GM12878 (cell line): ENCODE measurements at regions not wholly inside any gene's neighbourhood (a gene's known extent, or its start where the extent isn't known, plus 50 kb on each side); places are given as distances from the start of the nearest gene placed in this dataset.

Source experiments
- ATAC-seq: fragments of 200-7000 bp; cut with Tn5 transposase; 3 replicates; pipeline ENCODE4 v1.9.1; 2020; ENCODE audit warnings: mild to moderate bottlenecking, moderate library complexity
- BruUV-seq: library from RNA; stranded (reverse); fragments of 400-500 nt; replicated peaks from 2 replicates; lab custom pipeline; 2021; lab: Mats Ljungman, UMichigan
- CTCF ChIA-PET: fragments of 300-600 bp; sonication (Branson Sonifier 250); formaldehyde crosslinking; extraction: SDS; loops from one replicate; lab custom pipeline; 2021; ENCODE audit warnings: inconsistent platforms; lab: Yijun Ruan, JAX
- POLR2A ChIA-PET: fragments of 350-600 bp; formaldehyde crosslinking; extraction: SDS; loops from one replicate; lab custom pipeline; 2021; ENCODE audit warnings: inconsistent platforms; lab: Charles Lee
- RAD21 ChIA-PET: fragments of 300-600 bp; sonication (Branson Sonifier 250); formaldehyde crosslinking; loops from one replicate; lab custom pipeline; 2023; ENCODE audit warnings: antibody characterized with exemption; ENCODE audit not compliant: unreplicated experiment; lab: Charles Lee
- SMC1A ChIA-PET: fragments of 300-600 bp; sonication (Branson Sonifier 250); formaldehyde crosslinking; loops from one replicate; lab custom pipeline; 2023; ENCODE audit not compliant: unreplicated experiment, uncharacterized antibody; lab: Charles Lee
- DNase-seq: peaks from one replicate; pipeline ENCODE4 v3.0.0-alpha.2; 2011; ENCODE audit warnings: low read depth, low spot score
- FAIRE-seq: peaks from 3 replicates; lab custom pipeline; 2011; peaks lifted over from hg19 to GRCh38; lab: Jason Lieb, UNC
- H2AFZ ChIP-seq: 2 replicates; pipeline ENCODE4 v1.6.0; 2011; ENCODE audit warnings: low read depth, low read length, control low read depth; ENCODE audit not compliant: control insufficient read depth
- H3K27ac ChIP-seq: 2 replicates; pipeline ENCODE4 v1.5.1; 2011; ENCODE audit warnings: control low read depth; ENCODE audit not compliant: control insufficient read depth, insufficient read depth
- H3K27me3 ChIP-seq, 2 experiments: replicated peaks in 1 of 2; 2 replicates each; pipeline versions ENCODE4 v1.6.0 to v1.6.1; 2011; ENCODE audit warnings: low read length in 1 of 2; ENCODE audit not compliant: control insufficient read depth in 2 of 2, insufficient read depth in 2 of 2
- H3K36me3 ChIP-seq, 2 experiments: 2 replicates each; pipeline ENCODE4 v1.5.1; 2011; ENCODE audit warnings: low read length in 1 of 2; ENCODE audit not compliant: control insufficient read depth in 2 of 2, insufficient read depth in 2 of 2
- H3K4me1 ChIP-seq: 2 replicates; pipeline ENCODE4 v1.6.1; 2011; ENCODE audit warnings: mild to moderate bottlenecking, low read length, moderate library complexity, mixed read lengths; ENCODE audit not compliant: control insufficient read depth, insufficient read depth
- H3K4me2 ChIP-seq: 2 replicates; pipeline ENCODE4 v1.6.0; 2011; ENCODE audit warnings: control low read depth; ENCODE audit not compliant: control insufficient read depth, insufficient read depth
- H3K4me3 ChIP-seq: fragments of 200-600 bp; sonication (generic); 2 replicates; pipeline ENCODE4 v1.5.1; 2016
- H3K79me2 ChIP-seq: 2 replicates; pipeline ENCODE4 v1.6.0; 2011; ENCODE audit warnings: low read length; ENCODE audit not compliant: control insufficient read depth, insufficient read depth
- H3K9ac ChIP-seq: 2 replicates; pipeline ENCODE4 v1.8.0; 2011; ENCODE audit warnings: low read length, control low read depth, mixed read lengths; ENCODE audit not compliant: control insufficient read depth, insufficient read depth
- H3K9me3 ChIP-seq: replicated peaks from 3 replicates; pipeline ENCODE4 v1.5.1; 2011; ENCODE audit warnings: mild to moderate bottlenecking, low read length; ENCODE audit not compliant: control insufficient read depth, insufficient read depth
- H4K20me1 ChIP-seq: 2 replicates; pipeline ENCODE4 v1.6.0; 2011; ENCODE audit not compliant: control insufficient read depth, insufficient read depth
- ELK1 ChIP-seq: IDR thresholded peaks from 2 replicates; pipeline ENCODE4 v1.6.1; 2012; ENCODE audit warnings: low read depth, low read length, improper control_type of control experiment
- FOS ChIP-seq: IDR thresholded peaks from 3 replicates; pipeline ENCODE4 v1.6.1; 2011; ENCODE audit warnings: borderline replicate concordance; ENCODE audit not compliant: insufficient read length; ENCODE audit errors: extremely low read depth
- HDAC2 ChIP-seq: fragments of 200-600 bp; sonication (generic); IDR thresholded peaks from 2 replicates; pipeline ENCODE4 v1.6.1; 2017
- POLR2AphosphoS2 ChIP-seq: IDR thresholded peaks from 2 replicates; pipeline ENCODE4 v1.6.1; 2011; ENCODE audit warnings: low read depth, mild to moderate bottlenecking, low read length, improper control_type of control experiment, moderate library complexity
- RBBP5 ChIP-seq: fragments of 200-600 bp; sonication (generic); conservative IDR thresholded peaks from 2 replicates; pipeline ENCODE4 v1.6.1; 2016
- SMC3 ChIP-seq: IDR thresholded peaks from 2 replicates; pipeline ENCODE4 v1.6.1; 2011; ENCODE audit warnings: low read length, improper control_type of control experiment, borderline replicate concordance
- SREBF2 ChIP-seq: IDR thresholded peaks from 2 replicates; pipeline ENCODE4 v1.6.1; 2012; ENCODE audit warnings: mild to moderate bottlenecking, low read length
- WGBS: methylation state at CpG from one replicate; pipeline ENCODE4 v1.1.6; 2016; ENCODE audit warnings: low lambda C conversion rate; ENCODE audit not compliant: insufficient replicate concordance, insufficient coverage; ENCODE audit errors: missing lambda C conversion rate; 5-methylcytosine and 5-hydroxymethylcytosine counted together
- in situ Hi-C: fragments of 300-500 bp; cut with MboI; formaldehyde crosslinking; loops from 9 replicates; pipeline ENCODE4 v1.14.3; 2018; ENCODE audit warnings: mixed read lengths
- intact Hi-C: fragments of 100-400 bp; cut with micrococcal nuclease; formaldehyde crosslinking; loops from one replicate; pipeline ENCODE4 v1.14.2; 2022; ENCODE audit not compliant: unreplicated experiment
- TF ChIP-seq, protein P1 (sequence below): fragments of 450-650 bp; IDR thresholded peaks from 2 replicates; pipeline ENCODE4 v1.6.1; 2017; ENCODE audit warnings: mild to moderate bottlenecking
- TF ChIP-seq, protein P2 (sequence below): IDR thresholded peaks from 2 replicates; pipeline ENCODE4 v1.6.1; 2012; ENCODE audit warnings: mild to moderate bottlenecking, low read depth, low read length

- Histone ChIP-seq H3K4me1 (no peaks in the 10 kb centered on the region), H3K79me2 (no peaks in the 10 kb centered on the region), H3K27me3 (no peaks in the 10 kb centered on the region), H2AFZ (no peak overlapping the region), H3K4me2 (no peak overlapping the region), H3K27ac (no peak overlapping the region), H3K36me3 (no peaks in the 10 kb centered on the region), H4K20me1 (no peaks in the 10 kb centered on the region), H3K9me3 (no peaks in the 10 kb centered on the region), H3K4me3 (no peak overlapping the region), H3K9ac (no peak overlapping the region)
- RAD21 ChIA-PET = no interaction called here
- POLR2A ChIA-PET = no interaction called here
- intact Hi-C loops (no loop called here), in situ Hi-C loops (no loop called here)
- no TSS peak for BruUV-seq
- FAIRE-seq = no peak
- TF ChIP-seq FOS (no peak), SREBF2 (no peak), POLR2AphosphoS2 (no peak)
- TF ChIP-seq, protein P1, sequence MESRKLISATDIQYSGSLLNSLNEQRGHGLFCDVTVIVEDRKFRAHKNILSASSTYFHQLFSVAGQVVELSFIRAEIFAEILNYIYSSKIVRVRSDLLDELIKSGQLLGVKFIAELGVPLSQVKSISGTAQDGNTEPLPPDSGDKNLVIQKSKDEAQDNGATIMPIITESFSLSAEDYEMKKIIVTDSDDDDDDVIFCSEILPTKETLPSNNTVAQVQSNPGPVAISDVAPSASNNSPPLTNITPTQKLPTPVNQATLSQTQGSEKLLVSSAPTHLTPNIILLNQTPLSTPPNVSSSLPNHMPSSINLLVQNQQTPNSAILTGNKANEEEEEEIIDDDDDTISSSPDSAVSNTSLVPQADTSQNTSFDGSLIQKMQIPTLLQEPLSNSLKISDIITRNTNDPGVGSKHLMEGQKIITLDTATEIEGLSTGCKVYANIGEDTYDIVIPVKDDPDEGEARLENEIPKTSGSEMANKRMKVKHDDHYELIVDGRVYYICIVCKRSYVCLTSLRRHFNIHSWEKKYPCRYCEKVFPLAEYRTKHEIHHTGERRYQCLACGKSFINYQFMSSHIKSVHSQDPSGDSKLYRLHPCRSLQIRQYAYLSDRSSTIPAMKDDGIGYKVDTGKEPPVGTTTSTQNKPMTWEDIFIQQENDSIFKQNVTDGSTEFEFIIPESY = no peak
- ATAC-seq = no peak
- SMC1A ChIA-PET = interaction anchor here (0.6 kb wide), 1 partner anchor 24 kb away, joined by 4 read pairs; no protein-coding TSS in a partner anchor
- CTCF ChIA-PET = no interaction called here
- 61% methylated on average over 33 of the region's 47 CpGs for WGBS
- DNase-seq = no peak
These were observed 391.2 kb upstream of the NUDT12 start for GRCh38 chr5:103953601-103954382.

DNA sequence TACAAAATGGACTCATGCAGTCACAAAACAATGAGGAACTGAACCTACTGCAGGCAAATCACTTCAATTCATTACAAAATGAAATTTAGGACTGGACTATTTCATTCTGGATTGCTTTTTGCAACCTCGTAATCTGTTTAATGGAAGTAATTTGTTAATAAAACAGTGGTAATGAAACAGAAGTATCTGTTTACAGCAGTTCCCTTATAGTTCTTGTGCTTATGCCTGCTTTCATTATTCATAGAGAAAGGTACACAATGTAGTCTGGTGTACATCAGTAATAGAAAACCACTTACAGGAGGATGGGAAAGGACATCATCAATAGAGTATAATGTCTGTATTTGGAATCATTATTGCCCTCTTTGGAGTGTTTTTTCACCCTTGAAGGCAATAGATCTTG, 389.2 kb upstream of the NUDT12 start:
- DNase-seq (no peak), FAIRE-seq (no peak)

More for the DNA sequence above, 389.2 kb upstream of the NUDT12 start:
- no peaks in the 10 kb centered on the region for H3K4me1 ChIP-seq
- CTCF ChIA-PET = no interaction called here
- intact Hi-C loops = no loop called here
- H3K9ac ChIP-seq = no peak overlapping the region
- no peaks in the 10 kb centered on the region for H4K20me1 ChIP-seq
- SMC1A ChIA-PET = interaction anchor here (0.6 to 1.2 kb wide), 2 partner anchors 84 to 136 kb away, joined by 3 read pairs; no protein-coding TSS in a partner anchor
- H3K27me3 ChIP-seq = no peaks in the 10 kb centered on the region
- in situ Hi-C loops = no loop called here
- 0% methylated on average over 1 of the region's 1 CpG for WGBS
- H3K4me3 ChIP-seq = no peak overlapping the region
- RAD21 ChIA-PET = no interaction called here
- no peaks in the 10 kb centered on the region for H3K36me3 ChIP-seq
- TF ChIP-seq ELK1 (no peak), RBBP5 (no peak), HDAC2 (no peak), SMC3 (no peak)
- TF ChIP-seq, protein P2, sequence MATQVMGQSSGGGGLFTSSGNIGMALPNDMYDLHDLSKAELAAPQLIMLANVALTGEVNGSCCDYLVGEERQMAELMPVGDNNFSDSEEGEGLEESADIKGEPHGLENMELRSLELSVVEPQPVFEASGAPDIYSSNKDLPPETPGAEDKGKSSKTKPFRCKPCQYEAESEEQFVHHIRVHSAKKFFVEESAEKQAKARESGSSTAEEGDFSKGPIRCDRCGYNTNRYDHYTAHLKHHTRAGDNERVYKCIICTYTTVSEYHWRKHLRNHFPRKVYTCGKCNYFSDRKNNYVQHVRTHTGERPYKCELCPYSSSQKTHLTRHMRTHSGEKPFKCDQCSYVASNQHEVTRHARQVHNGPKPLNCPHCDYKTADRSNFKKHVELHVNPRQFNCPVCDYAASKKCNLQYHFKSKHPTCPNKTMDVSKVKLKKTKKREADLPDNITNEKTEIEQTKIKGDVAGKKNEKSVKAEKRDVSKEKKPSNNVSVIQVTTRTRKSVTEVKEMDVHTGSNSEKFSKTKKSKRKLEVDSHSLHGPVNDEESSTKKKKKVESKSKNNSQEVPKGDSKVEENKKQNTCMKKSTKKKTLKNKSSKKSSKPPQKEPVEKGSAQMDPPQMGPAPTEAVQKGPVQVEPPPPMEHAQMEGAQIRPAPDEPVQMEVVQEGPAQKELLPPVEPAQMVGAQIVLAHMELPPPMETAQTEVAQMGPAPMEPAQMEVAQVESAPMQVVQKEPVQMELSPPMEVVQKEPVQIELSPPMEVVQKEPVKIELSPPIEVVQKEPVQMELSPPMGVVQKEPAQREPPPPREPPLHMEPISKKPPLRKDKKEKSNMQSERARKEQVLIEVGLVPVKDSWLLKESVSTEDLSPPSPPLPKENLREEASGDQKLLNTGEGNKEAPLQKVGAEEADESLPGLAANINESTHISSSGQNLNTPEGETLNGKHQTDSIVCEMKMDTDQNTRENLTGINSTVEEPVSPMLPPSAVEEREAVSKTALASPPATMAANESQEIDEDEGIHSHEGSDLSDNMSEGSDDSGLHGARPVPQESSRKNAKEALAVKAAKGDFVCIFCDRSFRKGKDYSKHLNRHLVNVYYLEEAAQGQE = no peak
- no peak overlapping the region for H3K4me2 ChIP-seq
- no peaks in the 10 kb centered on the region for H3K79me2 ChIP-seq
- ATAC-seq = no peak
- H3K9me3 ChIP-seq = no peaks in the 10 kb centered on the region
- H2AFZ ChIP-seq = no peak overlapping the region
- H3K27ac ChIP-seq = no peak overlapping the region
- BruUV-seq = no TSS peak
- POLR2A ChIA-PET = no interaction called here
